ENCODE measurements at regions not wholly inside any gene's neighbourhood (a gene's known extent, or its start where the extent isn't known, plus 50 kb on each side); places are given as distances from the start of the nearest gene placed in this dataset.
"Not testable (repeated sequence)": the region's sequence is repeated elsewhere in the genome, so short reads cannot be mapped to it uniquely, and the experiment has no call there.

GRCh38 chr3:88983458-88983857, 124.0 kb upstream of the EPHA3 start:
- no peak for ATAC-seq
- intact Hi-C loops (cut with DNase I) = no loop called here
- no peak for DNase-seq

GRCh38 chr3:88984256-88984655, 123.2 kb upstream of the EPHA3 start:
- DNase-seq (no peak), ATAC-seq (no peak)
- intact Hi-C loops (cut with DNase I) = no loop called here

GRCh38 chr3:88984832-88985231, 122.6 kb upstream of the EPHA3 start:
- DNase-seq = no peak
- no peak for ATAC-seq
- intact Hi-C loops (cut with DNase I) = no loop called here

GRCh38 chr3:88985491-88985890, 121.9 kb upstream of the EPHA3 start:
- DNase-seq = no peak
- intact Hi-C loops (cut with DNase I) = no loop called here
- ATAC-seq = no peak

- DNase-seq (no peak), ATAC-seq (no peak)
- intact Hi-C loops (cut with DNase I) = no loop called here
Observed at GRCh38 chr3:88986834-88987233, 120.6 kb upstream of the EPHA3 start.

- ATAC-seq (no peak), DNase-seq (no peak)
- intact Hi-C loops (cut with DNase I) = no loop called here
Observed at GRCh38 chr3:88987776-88988175, 119.6 kb upstream of the EPHA3 start.

GRCh38 chr3:88988906-88989305, 118.5 kb upstream of the EPHA3 start:
- intact Hi-C loops (cut with DNase I) = no loop called here
- no peak for ATAC-seq
- DNase-seq = no peak

GRCh38 chr3:88991496-88991895, 115.9 kb upstream of the EPHA3 start:
- intact Hi-C loops (cut with DNase I) = no loop called here
- DNase-seq = no peak
- no peak for ATAC-seq

GRCh38 chr3:88996691-88997090, 110.7 kb upstream of the EPHA3 start:
- no peak for DNase-seq
- no peak for ATAC-seq
- intact Hi-C loops (cut with DNase I) = no loop called here

GRCh38 chr3:88997260-88997659, 110.2 kb upstream of the EPHA3 start:
- ATAC-seq = no peak
- intact Hi-C loops (cut with DNase I) = no loop called here
- no peak for DNase-seq

GRCh38 chr3:89000886-89001285, 106.5 kb upstream of the EPHA3 start:
- no peak for ATAC-seq
- intact Hi-C loops (cut with DNase I) = no loop called here
- DNase-seq = no peak

GRCh38 chr3:89002191-89002590, 105.2 kb upstream of the EPHA3 start:
- DNase-seq (no peak), ATAC-seq (no peak)
- intact Hi-C loops (cut with DNase I) = no loop called here

- intact Hi-C loops (cut with DNase I) = no loop called here
- ATAC-seq = no peak
- DNase-seq = no peak
Observed at GRCh38 chr3:89013536-89013935, 93.9 kb upstream of the EPHA3 start.

- intact Hi-C loops (cut with DNase I) = no loop called here
- DNase-seq (no peak), ATAC-seq (no peak)
Observed at GRCh38 chr3:89017531-89017930, 89.9 kb upstream of the EPHA3 start.

- intact Hi-C loops (cut with DNase I) = no loop called here
- ATAC-seq = no peak
- DNase-seq = no peak
Observed at GRCh38 chr3:89025185-89025584, 82.2 kb upstream of the EPHA3 start.

GRCh38 chr3:89032346-89033013, 74.9 kb upstream of the EPHA3 start:
- intact Hi-C loops (cut with DNase I) = no loop called here
- no peak for ATAC-seq
- DNase-seq = no peak

GRCh38 chr3:89034723-89035122, 72.7 kb upstream of the EPHA3 start:
- ATAC-seq; DNase-seq; intact Hi-C loops (cut with DNase I): not testable (repeated sequence)

GRCh38 chr3:89038869-89039268, 68.6 kb upstream of the EPHA3 start:
- ATAC-seq (no peak), DNase-seq (no peak)
- intact Hi-C loops (cut with DNase I) = no loop called here

GRCh38 chr3:89042236-89042835, 65.1 kb upstream of the EPHA3 start:
- no peak for DNase-seq
- intact Hi-C loops (cut with DNase I) = no loop called here
- ATAC-seq = no peak

- no peak for ATAC-seq
- intact Hi-C loops (cut with DNase I) = no loop called here
- DNase-seq = no peak
Observed at GRCh38 chr3:89043406-89043932, 64.0 kb upstream of the EPHA3 start.

GRCh38 chr3:89046661-89047060, 60.8 kb upstream of the EPHA3 start:
- intact Hi-C loops (cut with DNase I) = no loop called here
- DNase-seq = no peak
- no peak for ATAC-seq

All from left cardiac atrium (tissue), 4 donors.